MM.1S (cell line): ENCODE measurements at regions not wholly inside any gene's neighbourhood (a gene's known extent, or its start where the extent isn't known, plus 50 kb on each side); places are given as distances from the start of the nearest gene placed in this dataset.

Experiments
- CTCF ChIP-seq: fragments of 300-600 bp; sonication (generic); IDR thresholded peaks from 2 replicates; pipeline ENCODE4 v1.5.1; 2016; ENCODE audit warnings: antibody characterized with exemption, low read length, mixed read lengths
- EZH2 ChIP-seq: fragments of 300-600 bp; sonication (generic); optimal IDR thresholded peaks from 2 replicates; pipeline ENCODE3; 2017; ENCODE audit warnings: low read depth, mild to moderate bottlenecking, antibody characterized with exemption, low read length, mixed read lengths
- EZH2phosphoT487 ChIP-seq: fragments of 300-600 bp; sonication (generic); IDR thresholded peaks from 2 replicates; pipeline ENCODE4 v1.6.1; 2018; ENCODE audit warnings: antibody characterized with exemption, low read length

- TF ChIP-seq EZH2: no peak
- TF ChIP-seq CTCF: no peak
- TF ChIP-seq EZH2phosphoT487: no peak
These were observed 96.9 kb downstream of the KATNIP start for GRCh38 chr16:27646806-27647205.
